Mesothelial cell of epicardium (in vitro differentiated cells): ENCODE measurements at regions not wholly inside any gene's neighbourhood (a gene's known extent, or its start where the extent isn't known, plus 50 kb on each side); places are given as distances from the start of the nearest gene placed in this dataset.

Experiments
- DNase-seq, 2 experiments: peaks; one replicate each; pipeline ENCODE4 v3.0.0; 2021; ENCODE audit warnings: low spot score in 2 of 2; ENCODE audit not compliant: unreplicated experiment in 2 of 2
- H3K27ac Mint-ChIP-seq: 2 replicates; pipeline ENCODE4 v1.8.0; 2021; ENCODE audit warnings: mixed read lengths
- H3K27me3 Mint-ChIP-seq: 2 replicates; pipeline ENCODE4 v1.8.0; 2021; ENCODE audit warnings: low read depth, mixed read lengths
- H3K36me3 Mint-ChIP-seq: 2 replicates; pipeline ENCODE4 v1.8.0; 2021; ENCODE audit warnings: mixed read lengths
- H3K4me1 Mint-ChIP-seq: 2 replicates; pipeline ENCODE4 v1.8.0; 2021; ENCODE audit warnings: mixed read lengths
- H3K4me3 Mint-ChIP-seq: 2 replicates; pipeline ENCODE4 v1.8.0; 2021; ENCODE audit warnings: mild to moderate bottlenecking, moderate library complexity, mixed read lengths
- H3K9me3 Mint-ChIP-seq: 2 replicates; pipeline ENCODE4 v1.8.0; 2021; ENCODE audit warnings: mixed read lengths
- TF ChIP-seq, protein P1 (sequence below): fragments of 200-600 bp; sonication (generic); IDR thresholded peaks from one replicate; pipeline ENCODE4 v1.5.0; 2021; ENCODE audit warnings: antibody characterized with exemption; ENCODE audit not compliant: unreplicated experiment

DNA sequence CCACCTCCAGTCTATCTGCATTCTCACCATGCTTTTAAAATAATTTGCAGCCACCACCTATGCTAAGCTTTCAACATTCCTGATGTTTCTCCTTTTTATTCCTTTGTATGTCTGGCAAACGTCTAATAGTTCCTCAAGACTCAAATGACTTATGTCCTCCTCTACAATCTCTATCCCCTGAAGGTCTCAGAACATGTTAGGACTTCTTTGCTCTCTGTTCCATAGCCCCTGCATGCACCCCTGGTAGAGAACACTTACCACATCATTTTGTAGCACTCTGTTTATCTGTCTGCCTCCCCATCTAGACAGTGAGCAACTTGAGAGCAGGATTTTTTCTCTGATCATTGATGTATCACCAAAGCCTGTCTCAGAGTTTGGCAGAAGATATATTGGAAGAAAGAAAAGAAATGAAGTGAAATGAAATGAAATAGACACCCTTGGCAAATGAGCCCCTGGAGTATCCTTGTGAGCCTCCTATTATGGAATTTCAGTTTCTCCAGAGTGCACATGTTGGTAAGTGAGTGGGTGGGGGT is 1231.2 kb upstream of the FLRT2 start:
- H3K4me1 Mint-ChIP-seq = peaks cover 41% of the 10 kb centered on the region
- H3K4me3 Mint-ChIP-seq = no peak overlapping the region
- no peaks in the 10 kb centered on the region for H3K36me3 Mint-ChIP-seq
- H3K9me3 Mint-ChIP-seq = no peaks in the 10 kb centered on the region
- no peak for DNase-seq
- no peaks in the 10 kb centered on the region for H3K27me3 Mint-ChIP-seq
- H3K27ac Mint-ChIP-seq = peak overlapping the region; percentile 17
- TF ChIP-seq, protein P1, sequence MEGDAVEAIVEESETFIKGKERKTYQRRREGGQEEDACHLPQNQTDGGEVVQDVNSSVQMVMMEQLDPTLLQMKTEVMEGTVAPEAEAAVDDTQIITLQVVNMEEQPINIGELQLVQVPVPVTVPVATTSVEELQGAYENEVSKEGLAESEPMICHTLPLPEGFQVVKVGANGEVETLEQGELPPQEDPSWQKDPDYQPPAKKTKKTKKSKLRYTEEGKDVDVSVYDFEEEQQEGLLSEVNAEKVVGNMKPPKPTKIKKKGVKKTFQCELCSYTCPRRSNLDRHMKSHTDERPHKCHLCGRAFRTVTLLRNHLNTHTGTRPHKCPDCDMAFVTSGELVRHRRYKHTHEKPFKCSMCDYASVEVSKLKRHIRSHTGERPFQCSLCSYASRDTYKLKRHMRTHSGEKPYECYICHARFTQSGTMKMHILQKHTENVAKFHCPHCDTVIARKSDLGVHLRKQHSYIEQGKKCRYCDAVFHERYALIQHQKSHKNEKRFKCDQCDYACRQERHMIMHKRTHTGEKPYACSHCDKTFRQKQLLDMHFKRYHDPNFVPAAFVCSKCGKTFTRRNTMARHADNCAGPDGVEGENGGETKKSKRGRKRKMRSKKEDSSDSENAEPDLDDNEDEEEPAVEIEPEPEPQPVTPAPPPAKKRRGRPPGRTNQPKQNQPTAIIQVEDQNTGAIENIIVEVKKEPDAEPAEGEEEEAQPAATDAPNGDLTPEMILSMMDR = no peak

DNA sequence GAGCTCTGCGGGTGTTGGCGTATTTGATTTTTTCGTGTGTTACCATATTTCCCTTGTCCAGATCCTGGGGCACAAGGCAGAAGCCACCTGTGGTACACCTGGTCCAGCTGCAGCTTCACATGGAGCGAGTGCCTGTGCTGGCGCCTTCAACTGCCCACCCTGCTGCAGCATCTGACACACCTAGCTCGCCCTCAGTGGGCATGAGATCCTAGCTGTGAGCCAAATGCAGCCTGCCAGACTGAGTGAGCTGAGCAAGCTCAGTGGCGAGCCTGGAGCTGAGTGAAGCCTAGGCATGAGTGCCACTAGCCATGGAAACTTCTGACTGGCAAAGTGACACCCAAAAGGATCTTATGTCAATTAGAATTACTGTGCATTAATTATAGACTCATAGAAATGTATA is 1226.8 kb upstream of the FLRT2 start:
- Mint-ChIP-seq H3K9me3 (peaks cover 29% of the 10 kb centered on the region), H3K4me3 (no peak overlapping the region), H3K27ac (no peak overlapping the region), H3K27me3 (no peaks in the 10 kb centered on the region), H3K36me3 (peaks cover 15% of the 10 kb centered on the region), H3K4me1 (peaks cover 21% of the 10 kb centered on the region)
- DNase-seq = no peak
- TF ChIP-seq, protein P1 = no peak

DNA sequence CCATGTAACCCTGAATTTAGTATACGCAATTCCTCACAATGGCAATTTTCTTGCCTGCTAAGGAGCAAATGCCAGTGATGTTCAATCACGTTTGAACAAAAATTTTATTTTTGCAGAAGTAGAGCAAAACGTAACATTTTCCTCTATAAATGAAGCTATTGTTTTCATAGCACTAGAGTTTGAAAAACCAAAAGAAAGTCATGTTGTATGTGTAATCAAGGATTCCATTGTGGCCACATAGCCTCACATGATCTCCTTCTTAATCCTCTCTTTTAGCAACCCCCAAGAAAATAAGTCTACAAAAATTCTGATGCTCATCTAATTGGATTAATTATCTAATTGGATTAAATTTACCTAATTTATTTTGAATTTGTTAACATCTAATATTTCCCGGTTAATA is 1217.4 kb upstream of the FLRT2 start:
- H3K4me3 Mint-ChIP-seq = no peak overlapping the region

DNA sequence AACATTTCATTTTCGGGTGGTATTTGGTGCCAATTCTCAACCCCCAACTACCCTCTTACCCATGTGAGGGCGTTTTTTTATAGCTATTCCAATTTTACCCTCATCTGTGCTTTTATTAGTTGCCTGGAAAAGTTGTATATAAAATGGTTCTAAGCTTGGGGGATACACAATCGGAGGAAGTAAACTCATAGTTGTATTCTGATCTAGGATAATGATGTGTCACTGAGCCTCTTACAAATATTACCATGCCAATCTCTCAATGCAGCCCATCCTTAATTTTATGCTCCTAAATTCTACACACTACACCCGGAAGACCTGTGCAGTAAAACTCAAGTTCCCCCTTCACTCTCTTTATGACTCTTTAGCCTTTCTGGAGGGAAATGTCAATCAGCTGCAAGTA is 1206.5 kb upstream of the FLRT2 start:
- Mint-ChIP-seq H3K4me3 (no peak overlapping the region), H3K36me3 (no peaks in the 10 kb centered on the region), H3K9me3 (peaks cover 13% of the 10 kb centered on the region), H3K27ac (no peak overlapping the region), H3K4me1 (peaks cover 2% of the 10 kb centered on the region), H3K27me3 (no peaks in the 10 kb centered on the region)
- no peak for DNase-seq
- TF ChIP-seq, protein P1 = no peak

More for the DNA sequence above, 1217.4 kb upstream of the FLRT2 start:
- H3K4me1 Mint-ChIP-seq = peaks cover 4% of the 10 kb centered on the region
- peaks cover 4% of the 10 kb centered on the region for H3K36me3 Mint-ChIP-seq
- DNase-seq = no peak
- TF ChIP-seq, protein P1 = no peak
- H3K27ac Mint-ChIP-seq = no peak overlapping the region
- no peaks in the 10 kb centered on the region for H3K27me3 Mint-ChIP-seq
- peaks cover 28% of the 10 kb centered on the region for H3K9me3 Mint-ChIP-seq

DNA sequence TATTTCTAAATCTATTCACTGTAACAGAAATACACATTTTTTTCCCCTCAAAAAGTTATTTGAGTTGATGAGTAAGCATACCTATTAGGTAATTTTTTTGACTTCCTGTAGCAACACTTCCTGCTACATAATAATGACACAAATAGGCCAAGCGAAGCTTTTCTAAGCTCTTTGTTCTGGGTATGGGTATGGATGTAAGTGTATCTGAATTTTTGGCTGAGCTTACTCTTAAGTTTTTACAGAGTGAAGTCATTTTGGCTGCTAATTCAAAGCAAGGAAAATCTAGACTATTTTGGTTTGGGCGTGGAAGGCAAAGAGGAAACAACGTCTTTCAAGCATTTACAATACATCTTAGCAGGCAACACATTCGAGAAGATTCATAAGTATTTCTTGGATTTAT is 1206.0 kb upstream of the FLRT2 start:
- no peak overlapping the region for H3K4me3 Mint-ChIP-seq
- TF ChIP-seq, protein P1 = no peak
- no peaks in the 10 kb centered on the region for H3K36me3 Mint-ChIP-seq
- DNase-seq = no peak
- H3K4me1 Mint-ChIP-seq = peaks cover 2% of the 10 kb centered on the region
- H3K27me3 Mint-ChIP-seq = no peaks in the 10 kb centered on the region
- peaks cover 9% of the 10 kb centered on the region for H3K9me3 Mint-ChIP-seq
- H3K27ac Mint-ChIP-seq = no peak overlapping the region

DNA sequence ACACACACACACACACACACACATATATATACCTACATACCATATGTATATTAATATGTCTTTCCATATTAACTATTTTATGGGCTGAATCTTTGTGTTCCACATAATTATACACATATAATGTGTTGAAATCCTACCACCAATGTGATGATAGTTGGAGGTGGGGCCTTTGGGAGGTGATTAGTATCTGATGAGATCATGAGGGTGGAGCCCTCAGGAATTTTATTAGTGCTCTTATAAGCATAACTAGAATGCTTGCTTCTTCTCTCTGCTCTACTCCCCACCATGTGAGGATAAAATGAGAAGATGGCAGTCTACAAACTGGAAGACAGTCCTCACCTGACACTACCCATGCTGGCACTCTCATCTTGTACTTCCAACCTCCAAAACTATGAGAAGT is 1193.5 kb upstream of the FLRT2 start:
- no peak overlapping the region for H3K4me3 Mint-ChIP-seq

More for the DNA sequence above, 1193.5 kb upstream of the FLRT2 start:
- no peak for DNase-seq
- Mint-ChIP-seq H3K4me1 (peaks cover 7% of the 10 kb centered on the region), H3K27me3 (no peaks in the 10 kb centered on the region), H3K27ac (no peak overlapping the region), H3K36me3 (peaks cover 2% of the 10 kb centered on the region), H3K9me3 (peaks cover 16% of the 10 kb centered on the region)
- TF ChIP-seq, protein P1 = no peak
